H1 (cell line): ENCODE measurements at regions not wholly inside any gene's neighbourhood (a gene's known extent, or its start where the extent isn't known, plus 50 kb on each side); places are given as distances from the start of the nearest gene placed in this dataset.

Source experiments
- CTCF ChIA-PET: fragments of 300-600 bp; sonication (Branson Sonifier 250); formaldehyde crosslinking; loops from one replicate; lab custom pipeline; 2021; ENCODE audit not compliant: partially characterized antibody; lab: Charles Lee
- POLR2A ChIA-PET: fragments of 300-600 bp; sonication (Branson Sonifier 250); formaldehyde crosslinking; loops from one replicate; lab custom pipeline; 2021; ENCODE audit warnings: inconsistent platforms; ENCODE audit not compliant: partially characterized antibody; lab: Charles Lee
- DNase-seq, 2 experiments: peaks; one replicate each; pipeline versions ENCODE4 v3.0.0 to v3.0.0-alpha.2; 2010 to 2022; ENCODE audit warnings: low spot score in 2 of 2, low read depth in 1 of 2, mixed read lengths in 1 of 2
- FAIRE-seq: peaks from 2 replicates; lab custom pipeline; 2011; peaks lifted over from hg19 to GRCh38; lab: Jason Lieb, UNC
- H2AFZ ChIP-seq: 2 replicates; pipeline ENCODE4 v1.8.1; 2012; ENCODE audit warnings: low read length, inconsistent platforms
- H2AK5ac ChIP-seq: 2 replicates; pipeline ENCODE4 v1.6.1; 2013; ENCODE audit warnings: low read depth, low read length
- H2BK120ac ChIP-seq: replicated peaks from 2 replicates; pipeline ENCODE3; 2013; ENCODE audit warnings: low read depth, low read length, inconsistent platforms
- H2BK12ac ChIP-seq: 2 replicates; pipeline ENCODE4 v1.6.1; 2013; ENCODE audit warnings: low read depth, low read length
- H2BK15ac ChIP-seq: 2 replicates; pipeline ENCODE4 v1.6.1; 2013; ENCODE audit warnings: low read length
- H2BK20ac ChIP-seq: 2 replicates; pipeline ENCODE4 v1.6.1; 2013; ENCODE audit warnings: low read length
- H2BK5ac ChIP-seq: 2 replicates; pipeline ENCODE4 v1.6.1; 2013; ENCODE audit warnings: low read depth, low read length
- H3K14ac ChIP-seq: 2 replicates; pipeline ENCODE4 v1.6.1; 2013; ENCODE audit warnings: inconsistent platforms; ENCODE audit not compliant: insufficient read length
- H3K18ac ChIP-seq: 2 replicates; pipeline ENCODE4 v1.6.1; 2013; ENCODE audit warnings: low read length; ENCODE audit errors: extremely low read depth
- H3K23ac ChIP-seq: 2 replicates; pipeline ENCODE4 v1.6.1; 2013; ENCODE audit warnings: inconsistent platforms; ENCODE audit not compliant: insufficient read length
- H3K23me2 ChIP-seq: 2 replicates; pipeline ENCODE4 v1.6.1; 2013; ENCODE audit warnings: low read depth, low read length
- H3K27ac ChIP-seq: 2 replicates; pipeline ENCODE4 v1.6.1; 2011; ENCODE audit warnings: low read depth, low read length, inconsistent platforms
- H3K27me3 ChIP-seq, 4 experiments: replicated peaks in 1 of 4; 1 replicate in 1 of 4; 2 replicates in 3 of 4; pipeline versions ENCODE4 v1.6.1 to v1.8.1; 2011 to 2013; ENCODE audit warnings: low read length in 3 of 4, mild to moderate bottlenecking in 3 of 4, inconsistent platforms in 2 of 4, mixed read lengths in 2 of 4, moderate library complexity in 1 of 4; ENCODE audit not compliant: control insufficient read depth in 3 of 4, insufficient read depth in 3 of 4; ENCODE audit errors: extremely low read depth in 1 of 4
- H3K36me3 ChIP-seq, 4 experiments: 2 replicates each; pipeline versions ENCODE4 v1.6.1 to v1.8.1; 2011 to 2013; ENCODE audit warnings: mild to moderate bottlenecking in 4 of 4, low read length in 3 of 4, moderate library complexity in 2 of 4, control low read depth in 1 of 4, inconsistent platforms in 1 of 4; ENCODE audit not compliant: insufficient read depth in 4 of 4, control insufficient read depth in 2 of 4
- H3K4ac ChIP-seq: replicated peaks from 2 replicates; pipeline ENCODE3; 2013; ENCODE audit warnings: low read length, low read depth, mixed read lengths, inconsistent platforms; ENCODE audit not compliant: insufficient read length
- H3K4me1 ChIP-seq, 4 experiments: replicated peaks in 1 of 4; 1 replicate in 1 of 4; 2 replicates in 3 of 4; pipeline versions ENCODE4 v1.6.1 to v1.8.1; 2011 to 2013; ENCODE audit warnings: low read length in 3 of 4, inconsistent platforms in 2 of 4, mixed read lengths in 1 of 4; ENCODE audit not compliant: insufficient read depth in 4 of 4, control insufficient read depth in 3 of 4
- H3K4me2 ChIP-seq, 2 experiments: 2 replicates each; pipeline versions ENCODE4 v1.6.1 to v1.8.1; 2011 to 2013; ENCODE audit warnings: low read depth in 2 of 2, low read length in 2 of 2, control low read depth in 1 of 2, inconsistent platforms in 1 of 2, mild to moderate bottlenecking in 1 of 2; ENCODE audit not compliant: insufficient read depth in 1 of 2
- H3K4me3 ChIP-seq, 4 experiments: fragments of 200-600, 300-600 bp in 1 of 4; sonication (generic), shearing (Covaris generic), sonication (Bioruptor Twin) in 1 of 4; 2 replicates each; pipeline versions ENCODE4 v1.5.1 to v1.8.1; 2011 to 2016; ENCODE audit warnings: low read length in 4 of 4, low read depth in 3 of 4, control low read depth in 2 of 4, inconsistent platforms in 2 of 4, mild to moderate bottlenecking in 2 of 4, mixed read lengths in 1 of 4, moderate library complexity in 1 of 4; ENCODE audit not compliant: insufficient read depth in 2 of 4; ENCODE audit errors: extremely low read depth in 1 of 4
- H3K56ac ChIP-seq: replicated peaks from 2 replicates; pipeline ENCODE3; 2013; ENCODE audit warnings: low read depth, mild to moderate bottlenecking, mixed read lengths, low read length, inconsistent platforms; ENCODE audit not compliant: insufficient read length
- H3K79me1 ChIP-seq: 2 replicates; pipeline ENCODE4 v1.6.1; 2013; ENCODE audit warnings: low read depth, low read length, control low read depth
- H3K79me2 ChIP-seq, 2 experiments: 2 replicates each; pipeline versions ENCODE4 v1.6.1 to v1.8.1; 2012 to 2013; ENCODE audit warnings: low read length in 2 of 2, mild to moderate bottlenecking in 2 of 2, inconsistent platforms in 1 of 2; ENCODE audit not compliant: insufficient read depth in 2 of 2, control insufficient read depth in 1 of 2
- H3K9ac ChIP-seq, 4 experiments: replicated peaks in 1 of 4; 1 replicate in 1 of 4; 2 replicates in 3 of 4; pipeline versions ENCODE4 v1.6.1 to v1.8.1; 2011 to 2013; ENCODE audit warnings: low read depth in 3 of 4, low read length in 3 of 4, control low read depth in 2 of 4, mild to moderate bottlenecking in 2 of 4, moderate library complexity in 2 of 4, inconsistent platforms in 1 of 4; ENCODE audit errors: extremely low read depth in 1 of 4
- H3K9me3 ChIP-seq, 2 experiments: 2 replicates each; pipeline versions ENCODE4 v1.6.1 to v1.8.1; 2012 to 2013; ENCODE audit warnings: mild to moderate bottlenecking in 2 of 2, moderate library complexity in 2 of 2, control low read depth in 1 of 2, inconsistent platforms in 1 of 2, low read depth in 1 of 2, low read length in 1 of 2, mixed read lengths in 1 of 2; ENCODE audit not compliant: insufficient read depth in 2 of 2
- H4K20me1 ChIP-seq, 2 experiments: replicated peaks in 1 of 2; 2 replicates each; pipeline versions ENCODE3 to v1.8.1; 2011 to 2013; ENCODE audit warnings: inconsistent platforms in 2 of 2, low read length in 2 of 2, mild to moderate bottlenecking in 1 of 2; ENCODE audit not compliant: insufficient read depth in 2 of 2, control insufficient read depth in 1 of 2
- H4K5ac ChIP-seq: 2 replicates; pipeline ENCODE4 v1.6.1; 2013; ENCODE audit warnings: low read length, low read depth, mixed read lengths, inconsistent platforms; ENCODE audit not compliant: insufficient read length
- H4K8ac ChIP-seq: 2 replicates; pipeline ENCODE4 v1.8.0; 2013; ENCODE audit warnings: mild to moderate bottlenecking, moderate library complexity, low read length, inconsistent platforms; ENCODE audit not compliant: insufficient read depth; ENCODE audit errors: extremely low read depth
- H4K91ac ChIP-seq: replicated peaks from 2 replicates; pipeline ENCODE3; 2013; ENCODE audit warnings: low read length, mixed read lengths, inconsistent platforms; ENCODE audit not compliant: insufficient read length
- BCL11A ChIP-seq, 2 experiments: IDR thresholded peaks; one replicate each; pipeline ENCODE4 v1.6.1; 2011; ENCODE audit warnings: low read depth in 2 of 2, low read length in 2 of 2, mild to moderate bottlenecking in 2 of 2
- BRCA1 ChIP-seq: IDR thresholded peaks from 2 replicates; pipeline ENCODE4 v1.6.1; 2012; ENCODE audit warnings: low read depth, low read length, improper control_type of control experiment
- EZH2 ChIP-seq: fragments of 200-600 bp; sonication (generic); IDR thresholded peaks from 2 replicates; pipeline ENCODE4 v1.7.1; 2012; ENCODE audit warnings: low read depth, mild to moderate bottlenecking, moderate library complexity, low read length, inconsistent platforms; ENCODE audit not compliant: severe bottlenecking
- JUND ChIP-seq: IDR thresholded peaks from 2 replicates; pipeline ENCODE4 v1.6.1; 2011; ENCODE audit warnings: mild to moderate bottlenecking, improper control_type of control experiment, low read length
- NANOG ChIP-seq: IDR thresholded peaks from 2 replicates; pipeline ENCODE4 v1.6.1; 2011; ENCODE audit warnings: low read length, low read depth, mild to moderate bottlenecking, inconsistent platforms; ENCODE audit not compliant: insufficient read depth, poor library complexity, severe bottlenecking
- TAF1 ChIP-seq: IDR thresholded peaks from 2 replicates; pipeline ENCODE4 v1.6.1; 2011; ENCODE audit warnings: mild to moderate bottlenecking, low read depth, low read length
- TBP ChIP-seq: IDR thresholded peaks from 2 replicates; pipeline ENCODE4 v1.6.1; 2011; ENCODE audit warnings: low read depth, low read length, improper control_type of control experiment
- TCF12 ChIP-seq: IDR thresholded peaks from 2 replicates; pipeline ENCODE4 v1.6.1; 2011; ENCODE audit warnings: low read depth, mild to moderate bottlenecking, low read length
- TEAD4 ChIP-seq: IDR thresholded peaks from 2 replicates; pipeline ENCODE4 v1.6.1; 2012; ENCODE audit warnings: low read depth, low read length, inconsistent platforms, mixed read lengths
- USF2 ChIP-seq: IDR thresholded peaks from 2 replicates; pipeline ENCODE4 v1.6.1; 2011; ENCODE audit warnings: low read length, improper control_type of control experiment
- WGBS, 2 experiments: shearing (Covaris generic) in 1 of 2; methylation state at CpG; one replicate each; pipeline versions ENCODE4 v1.1.6 to v1.1.7; 2013 to 2015; ENCODE audit warnings: low lambda C conversion rate in 2 of 2, mixed read lengths in 2 of 2, inconsistent platforms in 1 of 2, low coverage in 1 of 2, missing lambda C conversion rate in 1 of 2; ENCODE audit not compliant: insufficient replicate concordance in 2 of 2, insufficient coverage in 1 of 2, insufficient read length in 1 of 2; ENCODE audit errors: extremely low coverage in 1 of 2, missing lambda C conversion rate in 1 of 2; 5-methylcytosine and 5-hydroxymethylcytosine counted together

GRCh38 chr5:71865665-71866320 is 146.7 kb downstream of the CARTPT start:
- no peak for TF ChIP-seq NANOG
- TF ChIP-seq BRCA1 = no peak
- no peak for TF ChIP-seq TBP
- no peak for TF ChIP-seq EZH2
- TF ChIP-seq BCL11A (IDR thresholded peaks at IDR 0.05; ENCODE audit: low read depth in 2 of 2, low read length in 2 of 2) = no peak
- no peak for TF ChIP-seq USF2
- TF ChIP-seq TEAD4 = no peak
- no peak for TF ChIP-seq JUND
- no peak for TF ChIP-seq TCF12
- no peak for TF ChIP-seq TAF1
- TF ChIP-seq, all 59 proteins: peak for 0
- Histone ChIP-seq H3K4me3 (no peak overlapping the region), H2BK20ac (no peak overlapping the region), H2BK12ac (no peak overlapping the region), H3K23me2 (no peaks in the 10 kb centered on the region; the same call in 1 of the 2 replicates), H3K27me3 (no peaks in the 10 kb centered on the region), H3K79me1 (no peaks in the 10 kb centered on the region), H3K23ac (no peak overlapping the region), H4K91ac (peak overlapping the region; percentile 10), H3K56ac (no peak overlapping the region), H3K79me2 (no peaks in the 10 kb centered on the region), H2BK15ac (no peak overlapping the region), H3K18ac (no peak overlapping the region), H3K9me3 (no peaks in the 10 kb centered on the region), H2BK120ac (no peak overlapping the region), H3K4ac (no peak overlapping the region), H3K4me2 (no peak overlapping the region), H4K8ac (no peak overlapping the region), H3K4me1 (no peaks in the 10 kb centered on the region), H3K27ac (no peak overlapping the region), H2BK5ac (no peak overlapping the region), H2AK5ac (no peak overlapping the region), H3K14ac (no peak overlapping the region), H3K36me3 (no peaks in the 10 kb centered on the region), H4K5ac (no peak overlapping the region), H2AFZ (peak overlapping the region; percentile 75; the same call in 1 of the 2 replicates), H3K9ac (no peak overlapping the region), H4K20me1 (no peaks in the 10 kb centered on the region)
- ChIA-PET POLR2A (no interaction called here), CTCF (interaction anchor here (0.6 kb wide), 1 partner anchor 118 kb away, joined by 4 read pairs; no protein-coding TSS in a partner anchor)
- FAIRE-seq = no peak
- 85% methylated on average over 3 of the region's 3 CpGs; no CpG with 5 or more reads in 1 of the 2 experiments for WGBS, 2 experiments
- DNase-seq = no peak
